ENCODE measurements at regions not wholly inside any gene's neighbourhood (a gene's known extent, or its start where the extent isn't known, plus 50 kb on each side); places are given as distances from the start of the nearest gene placed in this dataset.

- TF ChIP-seq L3MBTL2 (conservative IDR thresholded peaks at IDR 0.05) (no peak), PKNOX1 (IDR thresholded peaks at IDR 0.05) (no peak), FOXK2 (IDR thresholded peaks at IDR 0.05) (no peak)
These were observed 513.6 kb upstream of the PITX2 start for GRCh38 chr4:111136438-111136837.

All from HEK293T (cell line).